ENCODE measurements at regions not wholly inside any gene's neighbourhood (a gene's known extent, or its start where the extent isn't known, plus 50 kb on each side); places are given as distances from the start of the nearest gene placed in this dataset.

DNA sequence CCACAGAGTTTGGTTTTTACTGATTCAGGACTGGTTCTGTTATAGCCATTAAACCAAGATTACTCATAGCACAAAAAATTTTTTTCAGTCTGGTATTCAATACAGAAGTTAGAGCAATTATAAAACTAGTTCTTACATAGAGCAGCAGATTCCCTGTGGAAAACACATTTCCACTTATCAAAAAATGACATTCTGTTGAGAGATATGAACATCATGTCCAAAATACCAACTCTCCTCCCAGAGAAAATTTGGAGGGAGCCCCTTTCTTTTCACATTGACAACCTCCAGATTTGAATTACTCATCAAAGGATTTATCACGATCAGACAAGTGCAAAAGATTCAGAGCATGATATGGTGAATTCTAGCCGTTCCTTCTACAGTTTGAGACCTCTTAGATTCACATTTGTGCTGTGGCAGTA lies 126.8 kb upstream of the SERPINE2 start:
- TF ChIP-seq, protein P1, sequence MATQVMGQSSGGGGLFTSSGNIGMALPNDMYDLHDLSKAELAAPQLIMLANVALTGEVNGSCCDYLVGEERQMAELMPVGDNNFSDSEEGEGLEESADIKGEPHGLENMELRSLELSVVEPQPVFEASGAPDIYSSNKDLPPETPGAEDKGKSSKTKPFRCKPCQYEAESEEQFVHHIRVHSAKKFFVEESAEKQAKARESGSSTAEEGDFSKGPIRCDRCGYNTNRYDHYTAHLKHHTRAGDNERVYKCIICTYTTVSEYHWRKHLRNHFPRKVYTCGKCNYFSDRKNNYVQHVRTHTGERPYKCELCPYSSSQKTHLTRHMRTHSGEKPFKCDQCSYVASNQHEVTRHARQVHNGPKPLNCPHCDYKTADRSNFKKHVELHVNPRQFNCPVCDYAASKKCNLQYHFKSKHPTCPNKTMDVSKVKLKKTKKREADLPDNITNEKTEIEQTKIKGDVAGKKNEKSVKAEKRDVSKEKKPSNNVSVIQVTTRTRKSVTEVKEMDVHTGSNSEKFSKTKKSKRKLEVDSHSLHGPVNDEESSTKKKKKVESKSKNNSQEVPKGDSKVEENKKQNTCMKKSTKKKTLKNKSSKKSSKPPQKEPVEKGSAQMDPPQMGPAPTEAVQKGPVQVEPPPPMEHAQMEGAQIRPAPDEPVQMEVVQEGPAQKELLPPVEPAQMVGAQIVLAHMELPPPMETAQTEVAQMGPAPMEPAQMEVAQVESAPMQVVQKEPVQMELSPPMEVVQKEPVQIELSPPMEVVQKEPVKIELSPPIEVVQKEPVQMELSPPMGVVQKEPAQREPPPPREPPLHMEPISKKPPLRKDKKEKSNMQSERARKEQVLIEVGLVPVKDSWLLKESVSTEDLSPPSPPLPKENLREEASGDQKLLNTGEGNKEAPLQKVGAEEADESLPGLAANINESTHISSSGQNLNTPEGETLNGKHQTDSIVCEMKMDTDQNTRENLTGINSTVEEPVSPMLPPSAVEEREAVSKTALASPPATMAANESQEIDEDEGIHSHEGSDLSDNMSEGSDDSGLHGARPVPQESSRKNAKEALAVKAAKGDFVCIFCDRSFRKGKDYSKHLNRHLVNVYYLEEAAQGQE (IDR thresholded peaks at IDR 0.05; ENCODE audit: borderline replicate concordance): no peak
- TF ChIP-seq, protein P2, sequence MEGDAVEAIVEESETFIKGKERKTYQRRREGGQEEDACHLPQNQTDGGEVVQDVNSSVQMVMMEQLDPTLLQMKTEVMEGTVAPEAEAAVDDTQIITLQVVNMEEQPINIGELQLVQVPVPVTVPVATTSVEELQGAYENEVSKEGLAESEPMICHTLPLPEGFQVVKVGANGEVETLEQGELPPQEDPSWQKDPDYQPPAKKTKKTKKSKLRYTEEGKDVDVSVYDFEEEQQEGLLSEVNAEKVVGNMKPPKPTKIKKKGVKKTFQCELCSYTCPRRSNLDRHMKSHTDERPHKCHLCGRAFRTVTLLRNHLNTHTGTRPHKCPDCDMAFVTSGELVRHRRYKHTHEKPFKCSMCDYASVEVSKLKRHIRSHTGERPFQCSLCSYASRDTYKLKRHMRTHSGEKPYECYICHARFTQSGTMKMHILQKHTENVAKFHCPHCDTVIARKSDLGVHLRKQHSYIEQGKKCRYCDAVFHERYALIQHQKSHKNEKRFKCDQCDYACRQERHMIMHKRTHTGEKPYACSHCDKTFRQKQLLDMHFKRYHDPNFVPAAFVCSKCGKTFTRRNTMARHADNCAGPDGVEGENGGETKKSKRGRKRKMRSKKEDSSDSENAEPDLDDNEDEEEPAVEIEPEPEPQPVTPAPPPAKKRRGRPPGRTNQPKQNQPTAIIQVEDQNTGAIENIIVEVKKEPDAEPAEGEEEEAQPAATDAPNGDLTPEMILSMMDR (IDR thresholded peaks at IDR 0.05; ENCODE audit: poor library complexity, severe bottlenecking): no peak
- TF ChIP-seq EZH2 (IDR thresholded peaks at IDR 0.05; ENCODE audit: borderline replicate concordance, insufficient read depth, low read length, poor library complexity, severe bottlenecking) (no peak), TAF1 (IDR thresholded peaks at IDR 0.05; ENCODE audit: low read depth) (no peak), EP300 (conservative IDR thresholded peaks at IDR 0.05; ENCODE audit: poor library complexity, severe bottlenecking) (no peak), POLR2AphosphoS5 (IDR thresholded peaks at IDR 0.05) (no peak)

Data from neural cell (in vitro differentiated cells).